Breast epithelium (tissue), 3 donors: ENCODE measurements at regions not wholly inside any gene's neighbourhood (a gene's known extent, or its start where the extent isn't known, plus 50 kb on each side); places are given as distances from the start of the nearest gene placed in this dataset.
"Not testable (repeated sequence)": the region's sequence is repeated elsewhere in the genome, so short reads cannot be mapped to it uniquely, and the experiment has no call there.

Experiments used
- CTCF ChIP-seq, 3 donors: fragments of 450-650 bp; IDR thresholded peaks; one replicate each; pipeline ENCODE4 v1.5.1; 2016 to 2017; ENCODE audit warnings: antibody characterized with exemption in 3 of 3, mild to moderate bottlenecking in 3 of 3, moderate library complexity in 3 of 3
- POLR2AphosphoS5 ChIP-seq, 3 donors: sonication (generic); formaldehyde crosslinking; IDR thresholded peaks; one replicate each; pipeline ENCODE4 v1.6.1; 2017; ENCODE audit warnings: antibody characterized with exemption in 3 of 3

GRCh38 chr9:67514587-67514986 lies 344.1 kb upstream of the ANKRD20A1 start:
- TF ChIP-seq CTCF, POLR2AphosphoS5 (IDR thresholded peaks at IDR 0.05): not testable (repeated sequence)
